AG08396 (cell line): ENCODE measurements at regions not wholly inside any gene's neighbourhood (a gene's known extent, or its start where the extent isn't known, plus 50 kb on each side); places are given as distances from the start of the nearest gene placed in this dataset.

Experiments used
- DNase-seq: peaks from one replicate; pipeline ENCODE4 v3.0.0; 2012; ENCODE audit warnings: low spot score, mixed read lengths

GRCh38 chr7:130998993-130999602 lies 265.1 kb upstream of the KLF14 start:
- no peak for DNase-seq

DNA sequence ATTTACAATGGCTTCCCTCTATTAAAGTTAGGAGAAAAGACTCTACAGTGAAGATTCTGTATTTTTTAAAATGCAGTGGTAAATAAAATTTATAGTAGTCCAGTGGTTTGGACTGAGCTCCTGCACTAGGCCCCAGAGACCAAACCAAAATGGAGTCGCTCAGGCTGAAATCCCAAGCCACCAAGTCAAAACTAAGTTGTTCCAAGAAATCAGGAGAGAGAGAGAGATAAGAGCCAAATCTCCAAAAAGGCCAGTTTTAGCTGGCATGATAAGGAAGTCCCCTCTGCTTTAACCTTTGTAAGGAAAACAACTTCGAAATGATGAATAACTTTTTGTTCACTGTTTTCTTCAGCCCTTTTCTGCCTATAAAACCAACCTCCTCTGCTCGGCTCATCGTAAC lies 265.9 kb upstream of the KLF14 start:
- no peak for DNase-seq

DNA sequence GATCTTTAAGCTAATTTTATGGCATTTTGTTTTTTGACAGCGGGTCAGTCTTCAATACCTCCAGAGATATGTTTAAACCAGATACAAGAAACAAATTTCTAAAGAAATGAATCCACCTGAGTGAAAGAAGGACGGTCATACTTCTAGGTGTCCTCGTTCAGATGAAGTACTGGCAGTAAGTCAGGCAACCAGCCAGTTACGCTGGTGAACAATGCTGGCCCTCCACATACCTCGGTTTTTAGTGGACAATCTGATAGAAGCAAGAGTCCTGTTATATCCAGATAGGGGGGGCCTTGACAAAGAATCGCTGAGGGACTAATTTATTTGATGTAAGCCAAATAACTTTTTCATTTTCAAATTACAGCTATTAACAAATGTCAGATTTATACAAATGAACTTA lies 266.4 kb upstream of the KLF14 start:
- no peak for DNase-seq

- DNase-seq, result no peak
Observed at GRCh38 chr7:131000873-131001272, 266.9 kb upstream of the KLF14 start.

DNA sequence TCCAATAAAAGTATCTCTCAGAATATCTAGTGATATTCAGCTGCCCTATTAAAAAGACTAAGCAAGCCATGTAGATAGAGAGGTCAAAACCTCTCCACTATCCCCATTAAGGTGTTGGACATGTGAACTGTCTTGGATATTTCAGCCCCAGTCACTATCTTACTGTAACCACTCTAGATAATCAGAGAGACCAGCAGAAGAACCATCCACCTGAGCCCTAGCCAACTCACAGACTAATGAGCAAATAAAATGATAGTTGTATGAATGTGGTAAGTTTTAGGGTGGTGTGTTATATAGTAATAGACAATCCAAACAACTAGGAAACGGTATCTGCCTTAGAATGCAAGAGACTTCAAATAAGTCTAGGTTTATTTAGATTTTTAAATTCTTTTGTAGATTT lies 268.6 kb upstream of the KLF14 start:
- no peak for DNase-seq

GRCh38 chr7:131003634-131004033 lies 269.6 kb upstream of the KLF14 start:
- no peak for DNase-seq

GRCh38 chr7:131004371-131004770 lies 270.4 kb upstream of the KLF14 start:
- DNase-seq, result no peak

- DNase-seq, result peak; percentile 53
Observed at GRCh38 chr7:131007439-131008330, 273.7 kb upstream of the KLF14 start.

GRCh38 chr7:131008840-131009711 lies 275.1 kb upstream of the KLF14 start:
- DNase-seq, result no peak

DNA sequence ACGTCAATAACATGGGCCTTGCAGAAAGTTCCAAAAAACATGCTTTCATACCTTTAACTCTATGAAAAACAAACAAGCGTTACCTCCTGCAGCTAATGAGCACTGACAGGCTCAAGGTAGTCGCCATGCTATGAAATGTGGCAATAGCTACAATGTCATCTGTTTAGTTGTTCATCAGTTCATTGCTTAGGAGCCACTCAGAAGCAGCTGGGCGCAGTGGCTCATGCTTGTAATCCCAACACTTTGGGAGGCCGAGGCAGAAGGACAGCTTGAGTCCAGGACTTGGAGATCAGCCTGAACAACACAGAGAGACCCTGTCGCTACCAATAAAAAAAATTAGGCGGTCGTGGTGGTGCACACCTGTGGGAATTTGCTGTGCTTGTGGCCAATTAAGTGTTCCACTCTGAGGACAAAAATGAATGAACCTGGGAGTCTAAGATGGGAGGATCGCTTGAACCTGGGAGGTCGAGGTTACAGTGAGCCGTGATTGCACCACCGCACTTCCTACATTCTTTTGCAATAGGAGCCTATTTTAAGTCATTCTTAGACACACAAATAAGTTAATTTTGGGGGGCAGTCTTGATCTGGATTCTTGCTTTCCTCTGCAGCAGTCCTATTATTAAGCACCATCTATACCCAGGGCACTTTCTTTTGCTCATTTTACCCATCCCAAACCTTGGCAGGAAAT lies 276.2 kb upstream of the KLF14 start:
- DNase-seq, result no peak

GRCh38 chr7:131010717-131011431 lies 276.9 kb upstream of the KLF14 start:
- DNase-seq, result no peak

- no peak for DNase-seq
Observed at GRCh38 chr7:131011432-131011742, 277.4 kb upstream of the KLF14 start.

GRCh38 chr7:131011976-131012375 lies 278.0 kb upstream of the KLF14 start:
- peak; percentile 69 for DNase-seq

DNA sequence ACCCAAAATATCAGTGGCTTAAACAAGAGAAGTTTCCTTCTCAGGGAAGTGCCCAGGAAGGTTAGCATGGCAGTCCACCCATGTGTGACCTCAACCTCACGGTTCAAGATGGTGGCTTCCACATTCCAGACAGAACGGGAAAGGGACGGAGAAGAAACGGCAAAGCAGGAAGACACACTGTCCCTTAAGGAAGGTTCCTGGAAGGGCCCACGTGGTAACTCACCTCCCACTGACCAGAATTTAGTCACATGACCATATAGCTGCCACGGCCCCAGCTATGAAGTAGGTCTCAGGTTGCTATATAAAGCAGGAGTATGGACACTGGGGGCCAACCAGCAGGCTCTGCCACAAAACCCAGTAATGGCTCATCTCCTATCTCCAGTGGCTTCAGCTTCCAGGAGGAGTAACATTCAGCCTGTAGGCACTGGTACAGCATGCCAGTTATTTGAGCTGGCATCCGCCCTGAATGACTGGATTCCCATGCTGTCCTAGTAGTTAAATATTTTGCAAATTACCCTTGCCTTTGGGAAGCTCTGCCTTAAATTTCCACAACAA lies 278.5 kb upstream of the KLF14 start:
- DNase-seq, result no peak

- DNase-seq, result no peak
Observed at GRCh38 chr7:131013716-131014115, 279.7 kb upstream of the KLF14 start.

DNA sequence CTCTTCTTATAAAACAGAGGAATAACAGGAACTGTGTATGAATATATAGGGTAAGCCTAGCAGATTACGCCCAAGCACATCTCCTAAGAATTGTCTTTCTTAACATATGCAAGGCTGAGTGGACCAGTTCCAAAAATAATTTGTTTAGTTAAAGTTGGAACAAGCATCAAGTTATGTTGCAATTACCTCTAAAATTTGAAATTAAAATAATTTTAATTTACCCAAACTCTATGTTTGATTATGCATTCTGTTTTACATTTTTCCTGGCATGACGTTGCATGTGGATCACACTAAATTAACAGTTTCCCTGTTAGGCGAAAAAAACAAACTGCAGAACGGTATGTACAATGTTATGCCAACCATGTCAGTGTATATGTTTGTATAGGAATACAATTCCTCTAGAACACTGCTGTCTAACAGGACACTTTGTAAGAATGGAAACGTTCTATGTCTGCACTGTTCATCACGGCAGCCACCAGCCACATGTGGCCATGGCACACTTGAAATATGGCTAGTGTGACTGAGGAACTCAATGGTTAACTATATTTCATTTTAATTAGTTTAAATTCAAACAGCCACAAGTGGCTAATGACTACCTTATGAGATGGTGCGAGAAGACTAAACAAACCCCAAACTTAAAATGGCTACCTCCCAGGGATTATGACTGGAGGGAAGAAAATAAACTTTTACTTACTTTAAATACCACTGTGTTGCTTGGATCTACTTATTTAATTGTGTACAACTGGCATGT lies 281.1 kb upstream of the KLF14 start:
- DNase-seq, result no peak

GRCh38 chr7:131015657-131015958 lies 281.6 kb upstream of the KLF14 start:
- DNase-seq, result peak; percentile 36

- no peak for DNase-seq
Observed at GRCh38 chr7:131016230-131016629, 282.2 kb upstream of the KLF14 start.

- DNase-seq, result no peak
Observed at GRCh38 chr7:131019351-131019750, 285.3 kb upstream of the KLF14 start.

GRCh38 chr7:131020759-131021261 lies 286.8 kb upstream of the KLF14 start:
- DNase-seq, result no peak
